ENCODE measurements at regions not wholly inside any gene's neighbourhood (a gene's known extent, or its start where the extent isn't known, plus 50 kb on each side); places are given as distances from the start of the nearest gene placed in this dataset.
"Not testable (repeated sequence)": the region's sequence is repeated elsewhere in the genome, so short reads cannot be mapped to it uniquely, and the experiment has no call there.

GRCh38 chr12:46550266-46550879 lies 177.8 kb upstream of the SLC38A2 start:
- TF ChIP-seq, protein P1, sequence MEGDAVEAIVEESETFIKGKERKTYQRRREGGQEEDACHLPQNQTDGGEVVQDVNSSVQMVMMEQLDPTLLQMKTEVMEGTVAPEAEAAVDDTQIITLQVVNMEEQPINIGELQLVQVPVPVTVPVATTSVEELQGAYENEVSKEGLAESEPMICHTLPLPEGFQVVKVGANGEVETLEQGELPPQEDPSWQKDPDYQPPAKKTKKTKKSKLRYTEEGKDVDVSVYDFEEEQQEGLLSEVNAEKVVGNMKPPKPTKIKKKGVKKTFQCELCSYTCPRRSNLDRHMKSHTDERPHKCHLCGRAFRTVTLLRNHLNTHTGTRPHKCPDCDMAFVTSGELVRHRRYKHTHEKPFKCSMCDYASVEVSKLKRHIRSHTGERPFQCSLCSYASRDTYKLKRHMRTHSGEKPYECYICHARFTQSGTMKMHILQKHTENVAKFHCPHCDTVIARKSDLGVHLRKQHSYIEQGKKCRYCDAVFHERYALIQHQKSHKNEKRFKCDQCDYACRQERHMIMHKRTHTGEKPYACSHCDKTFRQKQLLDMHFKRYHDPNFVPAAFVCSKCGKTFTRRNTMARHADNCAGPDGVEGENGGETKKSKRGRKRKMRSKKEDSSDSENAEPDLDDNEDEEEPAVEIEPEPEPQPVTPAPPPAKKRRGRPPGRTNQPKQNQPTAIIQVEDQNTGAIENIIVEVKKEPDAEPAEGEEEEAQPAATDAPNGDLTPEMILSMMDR (IDR thresholded peaks at IDR 0.05; ENCODE audit: low read depth, low read length, missing control alignments), result no peak
- no peak overlapping the region for H3K4me3 ChIP-seq (replicated peaks; ENCODE audit: low read depth, low read length)
- no peak for DNase-seq (ENCODE audit: extremely low read depth, low read depth)

DNA sequence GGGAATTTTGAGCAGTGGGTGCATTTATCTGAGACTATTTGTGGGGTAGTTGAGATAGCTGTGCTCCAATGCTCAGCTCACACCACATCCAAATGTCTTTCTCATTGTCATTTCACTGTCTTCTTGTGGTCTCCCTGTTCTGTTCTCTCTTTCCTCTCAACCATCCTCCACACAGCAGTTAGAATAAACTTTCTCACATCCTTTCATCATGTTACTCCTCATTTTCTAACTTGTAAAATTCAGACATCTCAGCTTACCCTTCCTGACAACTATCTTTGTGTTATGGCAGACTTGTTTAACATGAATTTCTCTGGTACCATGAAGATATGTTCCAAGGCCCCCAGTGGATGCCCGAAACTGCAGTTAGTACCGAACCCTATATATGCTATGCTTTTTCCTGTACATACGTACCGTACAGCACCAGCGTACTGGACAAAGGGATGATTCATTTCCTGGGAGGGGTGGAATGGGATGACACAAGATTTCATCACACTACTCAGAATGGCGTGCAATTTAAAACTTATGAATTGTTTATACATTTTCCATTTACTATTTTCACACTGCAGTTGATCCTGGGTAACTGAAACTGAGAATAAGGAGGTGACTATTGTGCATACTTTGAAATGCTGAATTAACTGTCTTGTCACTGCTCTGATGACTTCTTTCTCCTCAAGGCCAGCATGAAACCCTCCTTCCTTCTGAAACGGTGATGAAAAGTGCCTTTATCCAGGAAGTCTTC lies 177.1 kb upstream of the SLC38A2 start:
- no peak for DNase-seq (ENCODE audit: extremely low read depth, low read depth)
- TF ChIP-seq, protein P1 (IDR thresholded peaks at IDR 0.05; ENCODE audit: low read depth, low read length, missing control alignments), result no peak
- H3K4me3 ChIP-seq (replicated peaks; ENCODE audit: low read depth, low read length), result no peak overlapping the region

DNA sequence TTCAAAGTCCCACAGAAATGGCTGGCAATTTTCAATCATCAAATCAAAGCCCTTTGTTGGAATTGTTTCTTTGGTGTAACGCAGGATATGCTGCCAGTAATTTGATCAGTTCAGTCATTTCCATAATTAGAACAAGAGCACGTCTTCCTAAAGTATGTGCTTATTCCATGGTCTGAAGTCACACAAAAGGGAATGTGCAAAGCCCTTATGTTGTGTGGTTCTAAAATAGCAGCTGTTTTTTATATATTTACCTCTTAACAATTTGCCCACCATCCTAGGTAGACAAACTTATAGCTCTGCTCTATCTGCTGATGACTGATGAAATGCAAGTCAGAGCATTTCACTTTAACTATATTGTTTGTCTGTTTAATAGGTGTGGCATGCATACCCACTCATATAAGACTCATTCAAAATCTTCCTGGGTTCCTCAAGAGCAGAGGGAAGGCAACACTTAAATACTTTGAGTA lies 176.1 kb upstream of the SLC38A2 start:
- no peak for DNase-seq (ENCODE audit: extremely low read depth, low read depth)
- H3K4me3 ChIP-seq (replicated peaks; ENCODE audit: low read depth, low read length), result no peak overlapping the region
- TF ChIP-seq, protein P1 (IDR thresholded peaks at IDR 0.05; ENCODE audit: low read depth, low read length, missing control alignments), result no peak

GRCh38 chr12:46547421-46548354 lies 175.1 kb upstream of the SLC38A2 start:
- no peak overlapping the region for H3K4me3 ChIP-seq (replicated peaks; ENCODE audit: low read depth, low read length)
- no peak for DNase-seq (ENCODE audit: extremely low read depth, low read depth)
- TF ChIP-seq, protein P1 (IDR thresholded peaks at IDR 0.05; ENCODE audit: low read depth, low read length, missing control alignments), result no peak

GRCh38 chr12:46546634-46547273 lies 174.2 kb upstream of the SLC38A2 start:
- TF ChIP-seq, protein P1 (IDR thresholded peaks at IDR 0.05; ENCODE audit: low read depth, low read length, missing control alignments), result no peak
- no peak for DNase-seq (ENCODE audit: extremely low read depth, low read depth)
- H3K4me3 ChIP-seq (replicated peaks; ENCODE audit: low read depth, low read length), result no peak overlapping the region

DNA sequence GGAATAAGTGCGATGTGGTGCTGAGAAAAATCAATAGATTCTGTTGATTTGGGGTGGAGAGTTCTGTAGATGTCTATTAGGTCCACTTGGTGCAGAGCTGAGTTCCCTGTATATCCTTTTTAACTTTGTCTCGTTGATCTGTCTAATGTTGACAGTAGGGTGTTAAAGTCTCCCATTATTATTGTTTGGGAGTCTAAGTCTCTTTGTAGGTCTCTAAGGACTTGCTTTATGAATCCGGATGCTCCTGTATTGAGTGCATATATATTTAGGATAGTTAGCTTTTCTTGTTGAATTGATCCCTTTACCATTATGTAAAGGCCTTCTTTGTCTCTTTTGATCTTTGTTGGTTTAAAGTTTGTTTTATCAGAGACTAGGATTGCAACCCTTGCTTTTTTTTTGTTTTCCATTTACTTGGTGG lies 170.8 kb upstream of the SLC38A2 start:
- H3K4me3 ChIP-seq (replicated peaks; ENCODE audit: low read depth, low read length); DNase-seq (ENCODE audit: extremely low read depth, low read depth): not testable (repeated sequence)

All from HFF-Myc (cell line).